A549 (cell line): ENCODE measurements at regions not wholly inside any gene's neighbourhood (a gene's known extent, or its start where the extent isn't known, plus 50 kb on each side); places are given as distances from the start of the nearest gene placed in this dataset.

Source experiments
- CTCF ChIP-seq: fragments of >200 bp; sonication (Bioruptor Twin); formaldehyde crosslinking; IDR thresholded peaks from 3 replicates; pipeline ENCODE4 v1.5.1; 2016
- EHMT2 ChIP-seq: fragments of 200-600 bp; sonication (generic); IDR thresholded peaks from 2 replicates; pipeline ENCODE4 v1.6.1; 2016; ENCODE audit warnings: antibody characterized with exemption, low read depth, mild to moderate bottlenecking, moderate library complexity
- KDM1A ChIP-seq: fragments of 200-600 bp; sonication (generic); IDR thresholded peaks from 2 replicates; pipeline ENCODE4 v1.6.1; 2016; ENCODE audit warnings: low read depth, mild to moderate bottlenecking
- MAFK ChIP-seq: fragments of 450-650 bp; IDR thresholded peaks from 2 replicates; pipeline ENCODE4 v1.6.1; 2014; ENCODE audit not compliant: partially characterized antibody
- POLR2A ChIP-seq: IDR thresholded peaks from 2 replicates; pipeline ENCODE4 v1.6.1; 2012; ENCODE audit warnings: mild to moderate bottlenecking, low read length
- RAD21 ChIP-seq, 2 experiments: fragments of >200 bp in 1 of 2; sonication (Bioruptor Twin) in 1 of 2; formaldehyde crosslinking in 1 of 2; IDR thresholded peaks in 1 of 2; conservative IDR thresholded peaks in 1 of 2; 2 replicates in 1 of 2; 3 replicates in 1 of 2; pipeline ENCODE4 v1.6.1; 2012 to 2018; ENCODE audit warnings: inconsistent platforms in 1 of 2
- RCOR1 ChIP-seq: fragments of 150-350 bp; IDR thresholded peaks from 2 replicates; pipeline ENCODE4 v1.6.1; 2014; ENCODE audit warnings: antibody characterized with exemption, low read length, low read depth
- RFX5 ChIP-seq: fragments of 450-650 bp; IDR thresholded peaks from 2 replicates; pipeline ENCODE4 v1.7.1; 2014; ENCODE audit warnings: antibody characterized with exemption, mild to moderate bottlenecking, moderate library complexity

GRCh38 chr5:89638871-89639270 lies 755.9 kb upstream of the MEF2C start:
- TF ChIP-seq RCOR1 (no peak), RAD21 (conservative IDR thresholded peaks at IDR 0.05 in 1 of 2, IDR thresholded peaks at IDR 0.05 in 1 of 2) (no peak), EHMT2 (no peak), POLR2A (no peak), RFX5 (no peak), CTCF (no peak), MAFK (no peak), KDM1A (no peak)
